HG02798 (cell line): ENCODE measurements at regions not wholly inside any gene's neighbourhood (a gene's known extent, or its start where the extent isn't known, plus 50 kb on each side); places are given as distances from the start of the nearest gene placed in this dataset.

Source experiments
- ATAC-seq: cut with Tn5 transposase; IDR thresholded peaks from one replicate; pipeline ENCODE4 v1.9.1; 2021; ENCODE audit warnings: mild to moderate bottlenecking; ENCODE audit not compliant: unreplicated experiment, poor library complexity

GRCh38 chr2:217461674-217462073 lies 541.1 kb downstream of the TNS1 start:
- ATAC-seq, result no peak

GRCh38 chr2:217459680-217460405 lies 543.0 kb downstream of the TNS1 start:
- no peak for ATAC-seq

- ATAC-seq, result no peak
Measured at GRCh38 chr2:217459016-217459415, 543.8 kb downstream of the TNS1 start.

- ATAC-seq, result no peak
Measured at GRCh38 chr2:217456016-217456415, 546.8 kb downstream of the TNS1 start.

GRCh38 chr2:217452928-217453327 lies 549.9 kb downstream of the TNS1 start:
- ATAC-seq, result no peak

- no peak for ATAC-seq
Measured at GRCh38 chr2:217451666-217452065, 551.1 kb downstream of the TNS1 start.

- ATAC-seq, result no peak
Measured at GRCh38 chr2:217449444-217449843, 553.4 kb downstream of the TNS1 start.

GRCh38 chr2:217448860-217449259 lies 553.9 kb downstream of the TNS1 start:
- ATAC-seq, result no peak

GRCh38 chr2:217445723-217446122 lies 557.1 kb downstream of the TNS1 start:
- no peak for ATAC-seq

GRCh38 chr2:217444932-217445331 lies 557.9 kb downstream of the TNS1 start:
- ATAC-seq, result no peak

GRCh38 chr2:217444509-217444908 lies 558.3 kb downstream of the TNS1 start:
- no peak for ATAC-seq

- no peak for ATAC-seq
Measured at GRCh38 chr2:217443601-217444000, 559.2 kb downstream of the TNS1 start.

- ATAC-seq, result peak; percentile 72
Measured at GRCh38 chr2:217440000-217440399, 562.8 kb downstream of the TNS1 start.

GRCh38 chr2:217438821-217439220 lies 564.0 kb downstream of the TNS1 start:
- no peak for ATAC-seq

- ATAC-seq, result no peak
Measured at GRCh38 chr2:217438136-217438535, 564.7 kb downstream of the TNS1 start.

GRCh38 chr2:217437290-217437870 lies 565.4 kb downstream of the TNS1 start:
- no peak for ATAC-seq

GRCh38 chr2:217436386-217436785 lies 566.4 kb downstream of the TNS1 start:
- ATAC-seq, result no peak

GRCh38 chr2:217434180-217434975 lies 568.4 kb downstream of the TNS1 start:
- ATAC-seq, result peak; percentile 97

GRCh38 chr2:217433522-217433921 lies 569.3 kb downstream of the TNS1 start:
- no peak for ATAC-seq

- no peak for ATAC-seq
Measured at GRCh38 chr2:217431577-217432269, 571.1 kb downstream of the TNS1 start.
